SK-N-SH treated with all-trans-retinoic acid at 6 μM for 48 hours (cell line): ENCODE measurements at regions not wholly inside any gene's neighbourhood (a gene's known extent, or its start where the extent isn't known, plus 50 kb on each side); places are given as distances from the start of the nearest gene placed in this dataset.

Experiments used
- ARNTL ChIP-seq: fragments of 450-650 bp; formaldehyde crosslinking; IDR thresholded peaks from 2 replicates; pipeline ENCODE4 v1.5.0; 2020; ENCODE audit warnings: low read depth, mild to moderate bottlenecking, moderate library complexity, borderline replicate concordance
- CSDC2 ChIP-seq: fragments of 250-450 bp; sonication (Bioruptor Pico); IDR thresholded peaks from 2 replicates; pipeline ENCODE4 v1.5.0; 2020; ENCODE audit warnings: mild to moderate bottlenecking, moderate library complexity
- ESRRG ChIP-seq: fragments of 250-450 bp; sonication (Bioruptor Pico); IDR thresholded peaks from 2 replicates; pipeline ENCODE4 v1.6.1; 2021; ENCODE audit warnings: mild to moderate bottlenecking
- ISL1 ChIP-seq: fragments of 250-450 bp; sonication (Bioruptor Pico); IDR thresholded peaks from 2 replicates; pipeline ENCODE4 v2.1.2; 2022; ENCODE audit warnings: mild to moderate bottlenecking, moderate library complexity
- RARB ChIP-seq: fragments of 250-450 bp; sonication (Bioruptor Pico); IDR thresholded peaks from 2 replicates; pipeline ENCODE4 v1.8.0; 2021; ENCODE audit warnings: mild to moderate bottlenecking, moderate library complexity
- ZC3H10 ChIP-seq: fragments of 250-450 bp; sonication (Bioruptor Pico); IDR thresholded peaks from 2 replicates; pipeline ENCODE4 v1.5.1; 2021; ENCODE audit warnings: mild to moderate bottlenecking, moderate library complexity
- ZFP3 ChIP-seq: fragments of 250-450 bp; sonication (Bioruptor Pico); IDR thresholded peaks from 2 replicates; pipeline ENCODE4 v1.5.0; 2020; ENCODE audit warnings: mild to moderate bottlenecking, moderate library complexity
- ZFP30 ChIP-seq: fragments of 450-650 bp; formaldehyde crosslinking; IDR thresholded peaks from 2 replicates; pipeline ENCODE4 v1.5.0; 2022; ENCODE audit warnings: mild to moderate bottlenecking, moderate library complexity
- ZNF565 ChIP-seq: fragments of 450-650 bp; formaldehyde crosslinking; conservative IDR thresholded peaks from 2 replicates; pipeline ENCODE4 v1.5.0; 2020; ENCODE audit warnings: low read depth, mild to moderate bottlenecking, moderate library complexity
- TF ChIP-seq, protein P1 (sequence below): fragments of 250-450 bp; sonication (Bioruptor Pico); IDR thresholded peaks from 2 replicates; pipeline ENCODE4 v1.8.0; 2020; ENCODE audit warnings: mild to moderate bottlenecking, moderate library complexity, borderline replicate concordance
- TF ChIP-seq, protein P2 (sequence below): fragments of 250-450 bp; sonication (Bioruptor Pico); IDR thresholded peaks from 2 replicates; pipeline ENCODE4 v1.8.0; 2021; ENCODE audit warnings: low read depth, mild to moderate bottlenecking, moderate library complexity, borderline replicate concordance
- TF ChIP-seq, protein P3 (sequence below): fragments of 250-450 bp; sonication (Bioruptor Pico); IDR thresholded peaks from 2 replicates; pipeline ENCODE4 v1.5.1; 2020; ENCODE audit warnings: low read depth, mild to moderate bottlenecking, moderate library complexity

DNA sequence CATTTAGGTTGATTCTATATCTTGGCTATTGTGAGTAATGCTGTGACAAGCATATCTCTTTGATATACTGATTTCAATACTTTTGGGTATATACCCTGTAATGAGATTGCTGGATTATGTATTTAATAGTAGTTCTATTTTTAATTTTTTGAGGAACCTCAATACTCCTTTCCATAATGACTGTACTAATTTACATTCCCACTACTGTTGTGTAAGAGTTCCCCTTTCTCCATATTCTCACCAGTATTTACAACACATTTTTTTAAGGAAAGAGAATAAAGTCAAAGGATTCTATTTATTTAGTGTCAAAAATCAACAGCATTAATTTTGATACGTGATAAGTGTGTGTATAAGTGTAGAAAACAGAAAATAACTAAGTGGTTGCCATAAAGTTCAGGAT lies 356.4 kb upstream of the EDIL3 start:
- no peak for TF ChIP-seq ZC3H10 (CRISPR knock-in tag)
- no peak for TF ChIP-seq CSDC2 (CRISPR knock-in tag)
- no peak for TF ChIP-seq ESRRG (CRISPR knock-in tag)
- TF ChIP-seq, protein P1, sequence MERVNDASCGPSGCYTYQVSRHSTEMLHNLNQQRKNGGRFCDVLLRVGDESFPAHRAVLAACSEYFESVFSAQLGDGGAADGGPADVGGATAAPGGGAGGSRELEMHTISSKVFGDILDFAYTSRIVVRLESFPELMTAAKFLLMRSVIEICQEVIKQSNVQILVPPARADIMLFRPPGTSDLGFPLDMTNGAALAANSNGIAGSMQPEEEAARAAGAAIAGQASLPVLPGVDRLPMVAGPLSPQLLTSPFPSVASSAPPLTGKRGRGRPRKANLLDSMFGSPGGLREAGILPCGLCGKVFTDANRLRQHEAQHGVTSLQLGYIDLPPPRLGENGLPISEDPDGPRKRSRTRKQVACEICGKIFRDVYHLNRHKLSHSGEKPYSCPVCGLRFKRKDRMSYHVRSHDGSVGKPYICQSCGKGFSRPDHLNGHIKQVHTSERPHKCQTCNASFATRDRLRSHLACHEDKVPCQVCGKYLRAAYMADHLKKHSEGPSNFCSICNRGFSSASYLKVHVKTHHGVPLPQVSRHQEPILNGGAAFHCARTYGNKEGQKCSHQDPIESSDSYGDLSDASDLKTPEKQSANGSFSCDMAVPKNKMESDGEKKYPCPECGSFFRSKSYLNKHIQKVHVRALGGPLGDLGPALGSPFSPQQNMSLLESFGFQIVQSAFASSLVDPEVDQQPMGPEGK, result no peak
- TF ChIP-seq ISL1 (CRISPR knock-in tag), result no peak
- no peak for TF ChIP-seq ZFP30 (CRISPR knock-in tag)
- TF ChIP-seq RARB (CRISPR knock-in tag), result no peak
- TF ChIP-seq, protein P2, sequence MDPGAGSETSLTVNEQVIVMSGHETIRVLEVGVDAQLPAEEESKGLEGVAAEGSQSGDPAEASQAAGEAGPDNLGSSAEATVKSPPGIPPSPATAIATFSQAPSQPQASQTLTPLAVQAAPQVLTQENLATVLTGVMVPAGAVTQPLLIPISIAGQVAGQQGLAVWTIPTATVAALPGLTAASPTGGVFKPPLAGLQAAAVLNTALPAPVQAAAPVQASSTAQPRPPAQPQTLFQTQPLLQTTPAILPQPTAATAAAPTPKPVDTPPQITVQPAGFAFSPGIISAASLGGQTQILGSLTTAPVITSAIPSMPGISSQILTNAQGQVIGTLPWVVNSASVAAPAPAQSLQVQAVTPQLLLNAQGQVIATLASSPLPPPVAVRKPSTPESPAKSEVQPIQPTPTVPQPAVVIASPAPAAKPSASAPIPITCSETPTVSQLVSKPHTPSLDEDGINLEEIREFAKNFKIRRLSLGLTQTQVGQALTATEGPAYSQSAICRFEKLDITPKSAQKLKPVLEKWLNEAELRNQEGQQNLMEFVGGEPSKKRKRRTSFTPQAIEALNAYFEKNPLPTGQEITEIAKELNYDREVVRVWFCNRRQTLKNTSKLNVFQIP (CRISPR knock-in tag), result no peak
- no peak for TF ChIP-seq ZFP3
- TF ChIP-seq, protein P3, sequence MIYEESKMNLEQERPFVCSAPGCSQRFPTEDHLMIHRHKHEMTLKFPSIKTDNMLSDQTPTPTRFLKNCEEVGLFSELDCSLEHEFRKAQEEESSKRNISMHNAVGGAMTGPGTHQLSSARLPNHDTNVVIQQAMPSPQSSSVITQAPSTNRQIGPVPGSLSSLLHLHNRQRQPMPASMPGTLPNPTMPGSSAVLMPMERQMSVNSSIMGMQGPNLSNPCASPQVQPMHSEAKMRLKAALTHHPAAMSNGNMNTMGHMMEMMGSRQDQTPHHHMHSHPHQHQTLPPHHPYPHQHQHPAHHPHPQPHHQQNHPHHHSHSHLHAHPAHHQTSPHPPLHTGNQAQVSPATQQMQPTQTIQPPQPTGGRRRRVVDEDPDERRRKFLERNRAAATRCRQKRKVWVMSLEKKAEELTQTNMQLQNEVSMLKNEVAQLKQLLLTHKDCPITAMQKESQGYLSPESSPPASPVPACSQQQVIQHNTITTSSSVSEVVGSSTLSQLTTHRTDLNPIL, result no peak
- TF ChIP-seq ZNF565 (CRISPR knock-in tag), result no peak
- no peak for TF ChIP-seq ARNTL
